BJ (cell line): ENCODE measurements at regions not wholly inside any gene's neighbourhood (a gene's known extent, or its start where the extent isn't known, plus 50 kb on each side); places are given as distances from the start of the nearest gene placed in this dataset.

Source experiments
- CTCF ChIA-PET: fragments of 350-600 bp; formaldehyde crosslinking; extraction: SDS; loops from one replicate; lab custom pipeline; 2021; ENCODE audit warnings: antibody characterized with exemption, inconsistent platforms; lab: Yijun Ruan, JAX
- POLR2A ChIA-PET: fragments of 300-600 bp; sonication (Branson Sonifier 250); formaldehyde crosslinking; extraction: SDS; loops from one replicate; lab custom pipeline; 2021; ENCODE audit warnings: antibody characterized with exemption; lab: Charles Lee
- DNase-seq: peaks from one replicate; pipeline ENCODE4 v3.0.0-alpha.2; 2011; ENCODE audit warnings: low read depth
- H3K27me3 ChIP-seq: 2 replicates; pipeline ENCODE4 v1.6.0; 2011; ENCODE audit warnings: low read length; ENCODE audit not compliant: control insufficient read depth, insufficient read depth
- H3K36me3 ChIP-seq: 2 replicates; pipeline ENCODE4 v1.5.1; 2011; ENCODE audit warnings: low read length; ENCODE audit not compliant: control insufficient read depth, insufficient read depth
- H3K4me3 ChIP-seq: 2 replicates; pipeline ENCODE4 v1.5.1; 2011; ENCODE audit warnings: low read depth, mild to moderate bottlenecking, control low read depth, low read length
- CTCF ChIP-seq: IDR thresholded peaks from 2 replicates; pipeline ENCODE4 v1.5.1; 2011; ENCODE audit warnings: low read depth, mild to moderate bottlenecking, control low read depth, inconsistent platforms, low read length, moderate library complexity; ENCODE audit not compliant: insufficient read depth

- ChIA-PET CTCF (interaction anchor here (2.2 kb wide), 1 partner anchor 15 kb away, joined by 8 read pairs; no protein-coding TSS in a partner anchor), POLR2A (no interaction called here)
- Histone ChIP-seq H3K4me3 (no peak overlapping the region), H3K36me3 (no peaks in the 10 kb centered on the region), H3K27me3 (peaks cover 1% of the 10 kb centered on the region; the same call in 1 of the 2 replicates)
- no peak for DNase-seq
- no peak for TF ChIP-seq CTCF
These were observed 82.9 kb upstream of the NPHP3 start for GRCh38 chr3:132805071-132805470.

GRCh38 chr3:132804498-132804897 lies 82.3 kb upstream of the NPHP3 start:
- ChIA-PET POLR2A (interaction anchor here (0.5 kb wide), 1 partner anchor 16 kb away, joined by 3 read pairs; no protein-coding TSS in a partner anchor), CTCF (interaction anchor here (2.2 kb wide), 1 partner anchor 14 kb away, joined by 8 read pairs; no protein-coding TSS in a partner anchor)
- peak; percentile 65 for DNase-seq
- H3K36me3 ChIP-seq, result no peaks in the 10 kb centered on the region
- peaks cover 1% of the 10 kb centered on the region; the same call in 1 of the 2 replicates for H3K27me3 ChIP-seq
- no peak overlapping the region for H3K4me3 ChIP-seq
- no peak for TF ChIP-seq CTCF

- Histone ChIP-seq H3K4me3 (no peak overlapping the region), H3K27me3 (peaks cover 1% of the 10 kb centered on the region; the same call in 1 of the 2 replicates), H3K36me3 (no peaks in the 10 kb centered on the region)
- peak; percentile 23; the same call in 1 of the 2 replicates for TF ChIP-seq CTCF
- CTCF ChIA-PET, result interaction anchor here (1.2 to 2.2 kb wide), 2 partner anchors 14 to 20 kb away, joined by 3 to 8 read pairs; no protein-coding TSS in a partner anchor
- POLR2A ChIA-PET, result interaction anchor here (0.5 kb wide), 1 partner anchor 16 kb away, joined by 3 read pairs; no protein-coding TSS in a partner anchor
- DNase-seq, result no peak
These were observed 81.7 kb upstream of the NPHP3 start for GRCh38 chr3:132803889-132804288.

- Histone ChIP-seq H3K36me3 (no peaks in the 10 kb centered on the region), H3K4me3 (no peak overlapping the region), H3K27me3 (no peaks in the 10 kb centered on the region; the same call in 1 of the 2 replicates)
- no peak for DNase-seq
- POLR2A ChIA-PET, result no interaction called here
- TF ChIP-seq CTCF, result no peak
- CTCF ChIA-PET, result interaction anchor here (1.0 to 1.3 kb wide), 2 partner anchors 10 to 70 kb away, joined by 3 to 4 read pairs; no protein-coding TSS in a partner anchor
These were observed 78.7 kb upstream of the NPHP3 start for GRCh38 chr3:132800958-132801357.

GRCh38 chr3:132790806-132791205 lies 68.6 kb upstream of the NPHP3 start:
- POLR2A ChIA-PET, result no interaction called here

More at GRCh38 chr3:132790806-132791205, 68.6 kb upstream of the NPHP3 start:
- Histone ChIP-seq H3K27me3 (peaks cover 7% of the 10 kb centered on the region; the same call in 1 of the 2 replicates), H3K36me3 (no peaks in the 10 kb centered on the region), H3K4me3 (no peak overlapping the region)
- CTCF ChIA-PET, result interaction anchor here (0.7 to 1.9 kb wide), 6 partner anchors 10 to 633 kb away, joined by 3 to 8 read pairs (median 4); no protein-coding TSS in a partner anchor
- DNase-seq, result no peak
- TF ChIP-seq CTCF, result no peak
